ENCODE measurements at regions not wholly inside any gene's neighbourhood (a gene's known extent, or its start where the extent isn't known, plus 50 kb on each side); places are given as distances from the start of the nearest gene placed in this dataset.

- Mint-ChIP-seq H3K27ac (no peak overlapping the region), H3K9me3 (peaks cover 2 to 14% (median 8%) of the 10 kb centered on the region in 7 donors), H3K4me1 (peaks cover 8% of the 10 kb centered on the region), H3K36me3 (no peaks in the 10 kb centered on the region), H3K4me3 (no peak overlapping the region), H3K27me3 (ENCODE audit: low read depth in 3 of 3) (peaks cover 2 to 6% (median 5%) of the 10 kb centered on the region in 3 donors)
- Histone ChIP-seq H3K9me3 (replicated peaks in 1 of 2; ENCODE audit: control insufficient read depth in 1 of 2, insufficient read depth in 1 of 2, low read length in 2 of 2) (peaks cover 0 to 7% of the 10 kb centered on the region in 2 donors), H4K20me1 (ENCODE audit: insufficient read depth, low read length) (no peaks in the 10 kb centered on the region), H3K4me3 (replicated peaks in 1 of 3; ENCODE audit: low read depth in 2 of 3, low read length in 3 of 3) (no peak overlapping the region), H3K27ac (ENCODE audit: low read depth in 1 of 2, low read length in 2 of 2) (no peak overlapping the region), H3K9ac (ENCODE audit: insufficient read depth, low read length, poor library complexity, severe bottlenecking) (no peak overlapping the region), H3K79me2 (ENCODE audit: insufficient read depth, low read length) (no peaks in the 10 kb centered on the region), H2AFZ (ENCODE audit: insufficient read depth, low read depth, low read length, poor library complexity, severe bottlenecking) (no peak overlapping the region), H3K4me1 (ENCODE audit: control insufficient read depth in 1 of 2, insufficient read depth in 2 of 2, low read length in 2 of 2) (no peaks in the 10 kb centered on the region), H3K36me3 (replicated peaks in 1 of 2; ENCODE audit: control insufficient read depth in 1 of 2, insufficient read depth in 2 of 2, low read length in 2 of 2) (no peaks in the 10 kb centered on the region), H3K4me2 (replicated peaks; ENCODE audit: extremely low read depth, low read length, poor library complexity, severe bottlenecking) (no peak overlapping the region), H3K27me3 (ENCODE audit: control insufficient read depth in 2 of 2, insufficient read depth in 2 of 2, low read length in 2 of 2) (no peaks in the 10 kb centered on the region)
- WGBS (ENCODE audit: insufficient coverage): 93% methylated on average over 3 of the region's 10 CpGs
- TF ChIP-seq CTCF (IDR thresholded peaks at IDR 0.05): no peak
- DNase-seq: no peak
- intact Hi-C loops (cut with micrococcal nuclease): no loop called here
Observed at GRCh38 chr3:15982667-15983196, 185.0 kb upstream of the ANKRD28 start.

- Histone ChIP-seq H3K9ac (ENCODE audit: insufficient read depth, low read length, poor library complexity, severe bottlenecking) (no peak overlapping the region), H2AFZ (ENCODE audit: insufficient read depth, low read depth, low read length, poor library complexity, severe bottlenecking) (no peak overlapping the region), H4K20me1 (ENCODE audit: insufficient read depth, low read length) (no peaks in the 10 kb centered on the region), H3K27ac (ENCODE audit: low read depth in 1 of 2, low read length in 2 of 2) (no peak overlapping the region), H3K9me3 (replicated peaks in 1 of 2; ENCODE audit: control insufficient read depth in 1 of 2, insufficient read depth in 1 of 2, low read length in 2 of 2) (peaks cover 2 to 12% of the 10 kb centered on the region in 2 donors), H3K36me3 (replicated peaks in 1 of 2; ENCODE audit: control insufficient read depth in 1 of 2, insufficient read depth in 2 of 2, low read length in 2 of 2) (no peaks in the 10 kb centered on the region), H3K4me3 (replicated peaks in 1 of 3; ENCODE audit: low read depth in 2 of 3, low read length in 3 of 3) (no peak overlapping the region), H3K79me2 (ENCODE audit: insufficient read depth, low read length) (no peaks in the 10 kb centered on the region), H3K27me3 (ENCODE audit: control insufficient read depth in 2 of 2, insufficient read depth in 2 of 2, low read length in 2 of 2) (no peaks in the 10 kb centered on the region), H3K4me2 (replicated peaks; ENCODE audit: extremely low read depth, low read length, poor library complexity, severe bottlenecking) (no peak overlapping the region), H3K4me1 (ENCODE audit: control insufficient read depth in 1 of 2, insufficient read depth in 2 of 2, low read length in 2 of 2) (no peaks in the 10 kb centered on the region)
- 71% methylated on average over 2 of the region's 2 CpGs for WGBS (ENCODE audit: insufficient coverage)
- intact Hi-C loops (cut with micrococcal nuclease): no loop called here
- Mint-ChIP-seq H3K4me1 (peaks cover 8% of the 10 kb centered on the region), H3K27me3 (ENCODE audit: low read depth in 3 of 3) (peaks cover 2 to 6% (median 5%) of the 10 kb centered on the region in 3 donors), H3K4me3 (no peak overlapping the region), H3K36me3 (no peaks in the 10 kb centered on the region), H3K27ac (no peak overlapping the region), H3K9me3 (peaks cover 2 to 18% (median 8%) of the 10 kb centered on the region in 7 donors)
- TF ChIP-seq CTCF (IDR thresholded peaks at IDR 0.05): no peak
- no peak for DNase-seq
Observed at GRCh38 chr3:15983232-15983631, 185.5 kb upstream of the ANKRD28 start.

Data from CD14-positive monocyte (primary cell).